Body of pancreas (tissue), 4 donors: ENCODE measurements at regions not wholly inside any gene's neighbourhood (a gene's known extent, or its start where the extent isn't known, plus 50 kb on each side); places are given as distances from the start of the nearest gene placed in this dataset.

Source experiments
- CTCF ChIP-seq, 7 experiments: fragments of 450-650 bp in 4 of 7; fragments of 200-600 bp in 3 of 7; sonication (generic) in 3 of 7; IDR thresholded peaks; one replicate each; pipeline ENCODE4 v1.5.1; 2016 to 2019; ENCODE audit warnings: antibody characterized with exemption in 7 of 7
- POLR2A ChIP-seq, 3 donors: fragments of 450-650 bp; IDR thresholded peaks; one replicate each; pipeline ENCODE4 v1.6.1; 2016; ENCODE audit warnings: antibody characterized with exemption in 3 of 3, mild to moderate bottlenecking in 2 of 3

- TF ChIP-seq CTCF (IDR thresholded peaks at IDR 0.05) (no peak), POLR2A (IDR thresholded peaks at IDR 0.05) (no peak)
These were observed 488.6 kb downstream of the METTL4 start for GRCh38 chr18:2082676-2083075.
